BLaER1 treated with 17β-estradiol and CSF1 and Interleukin-3, amounts not matched to agents 10 nM and 100 nM (cell line): ENCODE measurements at regions not wholly inside any gene's neighbourhood (a gene's known extent, or its start where the extent isn't known, plus 50 kb on each side); places are given as distances from the start of the nearest gene placed in this dataset.
A peak's percentile ranks its signal among the peaks of the same experiment; 100 is the strongest.

Experiments used
- H3K27ac ChIP-seq, 11 experiments: shearing (Covaris generic); formaldehyde crosslinking; 2 replicates each; pipeline ENCODE4 v1.8.1; 2022
- H3K27me3 ChIP-seq, 11 experiments: shearing (Covaris generic); formaldehyde crosslinking; 2 replicates each; pipeline ENCODE4 v1.8.1; 2022
- H3K36me3 ChIP-seq, 11 experiments: shearing (Covaris generic); formaldehyde crosslinking; 2 replicates each; pipeline ENCODE4 v1.8.1; 2022
- H3K4me1 ChIP-seq, 10 experiments: shearing (Covaris generic); formaldehyde crosslinking; 2 replicates each; pipeline ENCODE4 v1.8.1; 2022
- H3K4me2 ChIP-seq, 11 experiments: shearing (Covaris generic); formaldehyde crosslinking; 2 replicates each; pipeline ENCODE4 v1.8.1; 2022
- H3K4me3 ChIP-seq, 10 experiments: shearing (Covaris generic); formaldehyde crosslinking; 2 replicates each; pipeline ENCODE4 v1.8.1; 2022
- H3K9ac ChIP-seq, 11 experiments: shearing (Covaris generic); formaldehyde crosslinking; 2 replicates each; pipeline ENCODE4 v1.8.1; 2022
- H3K9me3 ChIP-seq, 11 experiments: shearing (Covaris generic); formaldehyde crosslinking; replicated peaks in 1 of 11; 2 replicates each; pipeline ENCODE4 v1.8.1; 2022
- H4K20me1 ChIP-seq, 11 experiments: shearing (Covaris generic); formaldehyde crosslinking; 2 replicates each; pipeline ENCODE4 v1.8.1; 2022
- Cebpa-rat ChIP-seq, 11 experiments: shearing (Covaris generic); IDR thresholded peaks; 2 replicates each; pipeline ENCODE4 v1.8.1; 2022

DNA sequence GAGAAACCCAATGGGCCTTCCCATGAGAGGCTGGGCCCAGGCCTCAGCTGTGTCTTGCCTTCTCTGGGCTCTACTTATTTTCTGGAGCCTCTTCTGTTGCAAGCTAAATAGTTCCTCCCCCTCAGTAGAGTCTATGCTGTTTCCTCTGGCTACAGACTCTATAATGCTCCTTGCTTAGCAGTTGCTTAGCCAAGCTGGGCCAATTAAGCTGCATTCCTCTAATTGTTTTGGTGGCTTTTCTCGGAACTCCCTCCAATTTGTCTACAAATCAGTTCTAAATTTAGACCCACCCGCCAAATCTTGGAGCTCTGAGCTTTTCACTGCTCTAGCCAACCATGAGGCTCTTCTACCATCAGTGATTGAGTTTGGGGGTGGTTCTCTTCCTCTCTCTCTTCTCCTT is 302.7 kb upstream of the ASIC2 start:
- Histone ChIP-seq H3K9ac (no peak overlapping the region), H3K9me3 (no peaks in the 10 kb centered on the region), H3K4me2 (no peak overlapping the region; a peak in 1 of 22 replicates), H3K36me3 (no peaks in the 10 kb centered on the region), H3K27ac (no peak overlapping the region), H3K4me3 (no peak overlapping the region), H3K27me3 (no peaks in the 10 kb centered on the region), H4K20me1 (no peaks in the 10 kb centered on the region; a peak in 1 of 22 replicates), H3K4me1 (no peaks in the 10 kb centered on the region)
- TF ChIP-seq Cebpa-rat (IDR thresholded peaks at IDR 0.05) = no peak

DNA sequence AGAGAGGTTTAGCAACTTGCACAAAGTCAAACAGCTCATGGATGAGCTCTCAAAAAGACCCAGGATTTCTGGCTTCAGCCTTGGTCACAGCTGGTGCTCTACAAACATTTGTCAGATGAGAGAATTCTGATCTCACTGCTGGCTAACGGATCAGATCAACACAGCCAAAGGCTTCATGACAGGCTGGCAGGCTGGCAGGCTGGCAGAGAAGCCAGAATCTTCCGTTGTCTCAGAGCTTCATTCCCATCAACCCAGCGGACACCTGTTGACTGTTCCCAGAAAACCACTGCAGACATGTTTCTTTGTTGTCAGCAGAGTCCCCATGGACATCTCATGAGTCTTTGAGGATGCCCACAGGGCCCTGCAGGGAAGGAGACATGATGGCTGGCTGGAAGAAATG is 303.8 kb upstream of the ASIC2 start:
- H3K9me3 ChIP-seq = no peaks in the 10 kb centered on the region
- TF ChIP-seq Cebpa-rat (IDR thresholded peaks at IDR 0.05) = no peak
- H3K4me3 ChIP-seq = no peak overlapping the region
- H3K27ac ChIP-seq = no peak overlapping the region
- no peaks in the 10 kb centered on the region for H3K4me1 ChIP-seq
- no peaks in the 10 kb centered on the region for H3K27me3 ChIP-seq
- H4K20me1 ChIP-seq = no peaks in the 10 kb centered on the region; a peak in 1 of 22 replicates
- no peak overlapping the region for H3K9ac ChIP-seq
- H3K4me2 ChIP-seq = no peak overlapping the region
- H3K36me3 ChIP-seq = no peaks in the 10 kb centered on the region

DNA sequence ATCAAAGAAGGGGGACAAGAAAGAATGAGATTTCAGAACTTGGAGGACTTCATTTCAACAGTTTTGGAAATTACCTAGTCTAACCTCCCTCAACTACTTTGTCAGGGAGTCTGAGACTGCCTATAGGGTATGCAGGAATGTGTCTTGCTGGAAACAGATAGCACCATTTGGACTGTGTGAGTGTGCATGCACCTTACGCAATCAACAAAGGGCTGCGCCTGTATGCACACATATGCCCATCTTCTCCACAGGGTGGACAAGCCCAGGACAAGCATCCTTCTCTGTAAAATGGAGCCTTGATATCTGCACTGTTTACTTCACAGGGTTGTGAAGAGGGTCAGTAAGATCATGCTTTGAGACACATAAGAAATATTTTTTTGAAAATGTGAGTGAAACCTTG is 305.7 kb upstream of the ASIC2 start:
- Histone ChIP-seq H4K20me1 (no peaks in the 10 kb centered on the region; a peak in 1 of 22 replicates), H3K4me3 (no peak overlapping the region), H3K36me3 (no peaks in the 10 kb centered on the region), H3K27ac (no peak overlapping the region), H3K4me2 (no peak overlapping the region), H3K9me3 (no peaks in the 10 kb centered on the region), H3K27me3 (no peaks in the 10 kb centered on the region), H3K9ac (no peak overlapping the region), H3K4me1 (no peaks in the 10 kb centered on the region)
- peak in 3 of 11 experiments; percentile 14 to 18 (median 17); a peak in 1 of 22 replicates for TF ChIP-seq Cebpa-rat (IDR thresholded peaks at IDR 0.05)

DNA sequence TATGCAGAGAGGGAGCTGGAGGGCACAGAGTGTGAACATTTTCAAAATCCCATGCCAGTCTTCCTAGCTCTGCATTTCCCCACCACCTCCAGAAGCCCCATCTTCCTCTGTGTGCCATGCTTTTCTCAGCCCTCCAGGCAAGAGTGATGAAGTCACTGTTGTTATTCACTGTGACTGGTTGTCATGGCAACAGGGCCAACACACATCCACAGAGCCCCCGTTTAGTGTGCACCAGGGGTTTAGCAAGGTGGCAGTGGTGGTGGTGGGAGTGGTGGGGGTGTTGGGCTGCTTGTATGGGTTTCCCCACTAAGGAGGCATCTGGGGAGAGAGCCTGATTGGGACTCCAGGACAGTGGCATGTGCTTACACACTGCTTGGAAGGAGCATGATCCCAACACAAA is 309.9 kb upstream of the ASIC2 start:
- no peak overlapping the region for H3K9ac ChIP-seq
- H3K4me2 ChIP-seq = no peak overlapping the region
- H4K20me1 ChIP-seq = no peaks in the 10 kb centered on the region; a peak in 1 of 22 replicates
- H3K4me1 ChIP-seq = no peaks in the 10 kb centered on the region
- H3K27ac ChIP-seq = no peak overlapping the region
- TF ChIP-seq Cebpa-rat (IDR thresholded peaks at IDR 0.05) = no peak
- H3K9me3 ChIP-seq = no peaks in the 10 kb centered on the region
- no peaks in the 10 kb centered on the region for H3K36me3 ChIP-seq
- no peaks in the 10 kb centered on the region for H3K27me3 ChIP-seq
- H3K4me3 ChIP-seq = no peak overlapping the region

DNA sequence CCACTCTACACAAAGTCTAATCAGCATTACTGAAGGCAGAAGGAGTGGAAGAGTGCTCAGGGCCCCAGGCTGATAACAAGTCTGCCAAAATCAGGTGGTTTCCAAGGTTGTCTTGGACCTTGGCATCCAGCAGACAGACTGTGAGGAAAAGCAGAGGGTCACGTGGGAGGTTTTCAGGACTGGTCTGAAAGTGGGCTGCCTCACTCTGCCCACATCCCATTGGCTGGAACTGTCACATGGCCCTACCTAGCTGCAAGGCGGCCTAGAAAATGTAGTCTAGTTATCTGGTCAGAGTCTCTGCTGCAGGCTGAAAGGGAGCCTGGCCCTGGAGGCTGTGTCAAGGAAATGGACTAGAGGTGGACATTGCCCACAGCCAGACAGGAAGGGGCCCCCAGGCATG is 310.7 kb upstream of the ASIC2 start:
- H4K20me1 ChIP-seq = no peaks in the 10 kb centered on the region
- H3K27me3 ChIP-seq = no peaks in the 10 kb centered on the region
- no peaks in the 10 kb centered on the region for H3K4me1 ChIP-seq
- no peak overlapping the region for H3K27ac ChIP-seq
- no peaks in the 10 kb centered on the region for H3K9me3 ChIP-seq
- no peaks in the 10 kb centered on the region for H3K36me3 ChIP-seq
- H3K9ac ChIP-seq = no peak overlapping the region
- H3K4me3 ChIP-seq = no peak overlapping the region
- TF ChIP-seq Cebpa-rat (IDR thresholded peaks at IDR 0.05) = no peak
- no peak overlapping the region for H3K4me2 ChIP-seq

DNA sequence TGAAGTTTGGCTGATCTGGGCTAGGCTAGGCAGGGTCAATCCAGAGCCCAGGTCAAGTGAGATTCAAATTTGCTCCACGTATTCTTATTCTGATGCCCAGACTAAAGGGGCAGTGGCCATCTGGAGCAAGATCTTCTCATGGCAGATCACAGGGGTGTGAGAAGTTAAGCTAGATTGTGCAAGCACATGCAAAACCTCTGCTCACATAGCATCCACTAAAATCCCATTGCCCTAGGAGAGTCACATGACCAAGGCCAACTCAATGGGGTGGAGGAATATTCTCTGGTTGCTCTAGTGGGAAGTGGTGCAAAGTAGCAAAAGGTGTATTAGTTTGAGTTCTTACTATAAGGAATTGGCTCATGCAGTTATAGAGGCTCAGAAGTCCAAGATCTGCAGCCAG is 318.4 kb upstream of the ASIC2 start:
- Histone ChIP-seq H3K4me2 (no peak overlapping the region), H3K27ac (no peak overlapping the region), H3K4me1 (no peaks in the 10 kb centered on the region), H3K4me3 (no peak overlapping the region), H4K20me1 (no peaks in the 10 kb centered on the region), H3K9me3 (no peaks in the 10 kb centered on the region; a peak in 1 of 22 replicates), H3K36me3 (no peaks in the 10 kb centered on the region), H3K27me3 (no peaks in the 10 kb centered on the region), H3K9ac (no peak overlapping the region)
- TF ChIP-seq Cebpa-rat (IDR thresholded peaks at IDR 0.05) = no peak

DNA sequence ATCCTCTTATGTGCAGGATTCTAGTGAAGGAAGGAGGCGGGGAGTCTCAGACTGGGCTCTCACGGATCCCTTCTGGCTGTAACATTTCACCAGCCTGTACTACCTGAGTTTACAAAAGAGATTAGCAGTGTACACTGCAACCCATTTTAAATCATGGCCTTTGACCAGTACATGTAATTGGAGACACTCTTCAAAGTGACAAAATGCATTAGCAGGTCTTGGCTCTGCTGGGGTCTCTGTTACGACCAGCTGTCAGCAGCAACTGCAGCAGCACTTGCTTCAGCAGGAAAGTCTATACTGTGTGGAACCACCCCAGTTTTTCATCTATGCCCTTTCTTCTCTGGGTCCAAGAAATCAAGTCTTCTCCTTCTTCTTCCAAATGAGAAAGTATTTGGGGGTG is 322.8 kb upstream of the ASIC2 start:
- Histone ChIP-seq H3K4me2 (no peak overlapping the region), H3K27me3 (no peaks in the 10 kb centered on the region), H3K27ac (no peak overlapping the region), H3K9me3 (no peaks in the 10 kb centered on the region; a peak in 1 of 22 replicates), H3K9ac (no peak overlapping the region), H3K36me3 (no peaks in the 10 kb centered on the region), H4K20me1 (no peaks in the 10 kb centered on the region), H3K4me3 (no peak overlapping the region), H3K4me1 (no peaks in the 10 kb centered on the region)
- TF ChIP-seq Cebpa-rat (IDR thresholded peaks at IDR 0.05) = no peak

DNA sequence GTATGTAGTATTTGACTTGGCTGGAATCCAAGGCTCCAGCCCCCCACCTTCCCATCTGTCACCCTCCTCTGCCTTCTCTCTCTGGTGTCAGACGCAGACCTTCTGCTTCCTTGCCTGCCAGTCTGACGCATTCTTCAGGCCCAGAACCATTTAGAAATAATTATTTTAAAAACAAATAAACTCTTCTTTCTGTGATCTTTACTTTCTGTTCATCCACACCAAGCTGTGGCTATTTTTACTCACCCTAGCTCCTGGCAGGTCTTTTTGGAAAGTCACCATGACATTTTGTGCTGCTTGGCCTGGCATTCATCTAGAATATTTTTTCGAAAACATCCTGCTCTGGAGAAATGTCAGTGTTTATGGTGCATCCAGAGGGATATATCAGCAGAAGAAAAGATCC is 330.7 kb upstream of the ASIC2 start:
- no peaks in the 10 kb centered on the region for H3K9me3 ChIP-seq
- H4K20me1 ChIP-seq = no peaks in the 10 kb centered on the region
- H3K36me3 ChIP-seq = no peaks in the 10 kb centered on the region
- H3K4me2 ChIP-seq = no peak overlapping the region
- no peaks in the 10 kb centered on the region for H3K4me1 ChIP-seq
- no peaks in the 10 kb centered on the region for H3K27me3 ChIP-seq
- H3K4me3 ChIP-seq = no peak overlapping the region
- no peak for TF ChIP-seq Cebpa-rat (IDR thresholded peaks at IDR 0.05)
- H3K27ac ChIP-seq = no peak overlapping the region
- H3K9ac ChIP-seq = no peak overlapping the region

DNA sequence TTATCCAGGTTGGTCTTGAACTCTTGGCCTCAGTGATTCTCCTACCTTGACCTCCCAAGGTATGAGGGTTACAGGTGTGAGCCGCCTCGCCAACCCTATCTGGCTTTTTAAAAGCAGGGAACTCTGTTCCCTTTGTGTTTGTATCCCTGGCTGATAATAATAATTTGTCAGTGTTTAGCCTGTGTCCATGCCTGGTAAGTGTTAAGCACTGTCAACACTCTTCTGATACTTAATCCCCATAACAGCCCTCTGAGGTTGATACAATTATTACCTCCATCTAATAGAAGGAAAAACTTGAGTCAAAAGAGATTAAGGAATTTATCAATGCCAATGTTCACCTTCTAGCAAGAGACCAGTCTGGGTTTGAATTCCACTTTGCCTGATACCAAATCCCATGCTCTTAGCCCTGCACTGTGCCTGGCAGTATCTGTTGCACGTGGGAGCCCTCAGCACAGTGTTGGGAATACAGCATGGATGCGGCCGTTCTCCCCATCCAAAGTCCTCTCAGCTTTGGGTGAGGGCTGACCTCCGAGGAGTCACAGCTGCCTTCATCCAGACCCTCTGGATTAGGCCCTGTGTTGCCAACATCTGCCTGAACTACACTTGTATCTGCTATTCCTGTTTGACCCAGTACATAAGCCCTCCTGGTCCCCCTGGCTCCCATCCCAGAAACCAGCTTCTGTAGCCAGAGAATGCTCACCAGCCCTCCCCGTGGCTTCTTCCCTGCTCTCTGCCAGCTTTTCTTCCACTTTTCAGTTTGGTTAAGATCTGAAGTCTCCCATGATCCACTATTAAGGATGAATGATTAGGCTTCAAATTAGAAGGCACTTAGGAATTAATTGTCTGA is 335.6 kb upstream of the ASIC2 start:
- no peak overlapping the region for H3K27ac ChIP-seq
- TF ChIP-seq Cebpa-rat (IDR thresholded peaks at IDR 0.05) = no peak
- no peaks in the 10 kb centered on the region for H3K36me3 ChIP-seq
- H3K27me3 ChIP-seq = no peaks in the 10 kb centered on the region
- no peak overlapping the region for H3K4me3 ChIP-seq
- H4K20me1 ChIP-seq = no peaks in the 10 kb centered on the region
- H3K9ac ChIP-seq = no peak overlapping the region
- no peaks in the 10 kb centered on the region for H3K4me1 ChIP-seq
- H3K4me2 ChIP-seq = no peak overlapping the region
- H3K9me3 ChIP-seq = peaks cover 12 to 18% (median 16%) of the 10 kb centered on the region in 11 experiments; a peak in 20 of 22 replicates

DNA sequence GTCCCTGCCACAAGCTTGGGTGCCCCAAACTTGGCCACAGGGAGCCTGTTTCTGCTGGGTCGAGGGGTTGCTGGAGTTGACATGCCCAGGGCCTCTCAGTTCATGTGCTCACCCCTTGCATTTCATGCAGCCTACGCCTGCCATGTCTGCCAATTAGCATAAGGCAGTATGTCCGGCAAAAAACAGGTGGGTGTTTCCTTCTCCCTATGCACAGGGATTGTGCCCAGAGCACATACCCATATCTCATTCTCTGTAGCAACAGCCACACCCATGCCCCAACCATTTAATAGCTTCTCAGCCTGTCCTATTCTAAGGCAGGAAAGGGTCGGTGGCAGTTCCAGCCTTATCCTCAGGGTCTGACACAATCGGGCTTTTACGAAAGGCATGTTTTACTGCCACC is 340.4 kb upstream of the ASIC2 start:
- no peak overlapping the region for H3K27ac ChIP-seq
- no peak for TF ChIP-seq Cebpa-rat (IDR thresholded peaks at IDR 0.05)

More for the DNA sequence above, 340.4 kb upstream of the ASIC2 start:
- Histone ChIP-seq H4K20me1 (no peaks in the 10 kb centered on the region), H3K9me3 (peaks cover 18 to 34% (median 27%) of the 10 kb centered on the region in 11 experiments), H3K27me3 (no peaks in the 10 kb centered on the region), H3K4me3 (no peak overlapping the region), H3K9ac (no peak overlapping the region), H3K36me3 (no peaks in the 10 kb centered on the region), H3K4me1 (peaks cover 0 to 11% (median 0%) of the 10 kb centered on the region in 10 experiments; a peak in 2 of 20 replicates), H3K4me2 (no peak overlapping the region)
